GM18517 (cell line): ENCODE measurements at regions not wholly inside any gene's neighbourhood (a gene's known extent, or its start where the extent isn't known, plus 50 kb on each side); places are given as distances from the start of the nearest gene placed in this dataset.

Source experiments
- ATAC-seq: cut with Tn5 transposase; IDR thresholded peaks from one replicate; pipeline ENCODE4 v1.9.1; 2021; ENCODE audit warnings: mild to moderate bottlenecking, moderate library complexity; ENCODE audit not compliant: unreplicated experiment

GRCh38 chr13:105142556-105142955, 1392.9 kb downstream of the EFNB2 start:
- ATAC-seq: no peak

DNA sequence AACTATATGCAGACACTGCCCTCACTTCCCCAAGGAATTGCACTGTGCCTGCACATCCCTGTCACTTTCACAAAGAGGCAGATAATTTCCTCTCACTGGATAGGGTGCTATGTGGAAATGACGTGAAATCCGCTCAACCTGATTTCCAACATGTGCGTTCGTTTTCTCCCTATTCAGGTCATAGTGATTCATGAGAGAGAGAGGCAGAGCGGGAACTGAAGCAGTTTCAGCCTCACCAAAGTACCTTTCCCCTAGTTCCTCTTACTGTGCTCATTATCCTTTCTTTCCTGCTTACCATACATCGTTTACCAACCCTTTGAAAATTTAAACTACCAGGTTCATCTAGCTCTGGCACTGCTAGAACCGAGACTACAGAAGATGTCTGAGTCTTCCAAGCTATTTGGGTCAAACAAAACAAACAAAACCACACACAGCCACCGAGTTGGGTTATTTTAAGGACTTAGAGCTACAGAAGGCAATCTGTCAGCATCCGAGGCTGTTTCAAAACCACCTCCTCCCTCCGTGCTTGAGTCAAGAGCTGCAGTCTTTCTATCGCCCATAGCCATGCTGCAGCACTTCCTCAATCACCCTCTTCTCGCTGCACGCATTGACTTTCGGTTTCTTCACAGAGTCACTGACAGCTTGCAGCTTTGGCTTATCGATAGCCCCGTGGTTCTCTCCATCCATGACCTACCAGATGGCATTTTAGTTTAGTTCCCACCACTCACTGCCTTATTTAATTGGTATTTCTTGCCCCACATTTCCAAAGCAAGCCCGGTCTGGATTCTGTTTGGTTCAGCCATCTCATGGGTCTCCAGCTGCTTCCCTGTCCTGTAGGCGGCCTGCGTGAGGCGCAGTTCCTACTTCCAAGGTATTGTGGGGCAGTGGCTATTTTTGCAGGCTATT, 1395.8 kb downstream of the EFNB2 start:
- peak; percentile 97 for ATAC-seq

DNA sequence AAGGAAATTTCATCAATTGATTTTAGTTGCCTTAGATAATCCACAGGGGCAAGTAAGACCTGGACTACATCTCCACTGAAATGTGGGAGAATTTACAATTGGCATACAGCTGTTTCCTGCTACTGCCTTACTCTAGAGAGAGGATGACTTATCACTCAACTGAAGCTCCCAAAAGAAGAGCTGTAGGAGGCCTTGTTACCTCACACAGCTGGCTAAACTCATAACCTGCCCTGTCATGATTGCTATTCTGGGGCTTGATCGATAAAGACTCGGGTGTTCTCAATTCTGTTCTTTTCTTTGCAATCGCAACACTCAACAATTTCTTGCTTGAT, 1396.4 kb downstream of the EFNB2 start:
- ATAC-seq: peak; percentile 24

DNA sequence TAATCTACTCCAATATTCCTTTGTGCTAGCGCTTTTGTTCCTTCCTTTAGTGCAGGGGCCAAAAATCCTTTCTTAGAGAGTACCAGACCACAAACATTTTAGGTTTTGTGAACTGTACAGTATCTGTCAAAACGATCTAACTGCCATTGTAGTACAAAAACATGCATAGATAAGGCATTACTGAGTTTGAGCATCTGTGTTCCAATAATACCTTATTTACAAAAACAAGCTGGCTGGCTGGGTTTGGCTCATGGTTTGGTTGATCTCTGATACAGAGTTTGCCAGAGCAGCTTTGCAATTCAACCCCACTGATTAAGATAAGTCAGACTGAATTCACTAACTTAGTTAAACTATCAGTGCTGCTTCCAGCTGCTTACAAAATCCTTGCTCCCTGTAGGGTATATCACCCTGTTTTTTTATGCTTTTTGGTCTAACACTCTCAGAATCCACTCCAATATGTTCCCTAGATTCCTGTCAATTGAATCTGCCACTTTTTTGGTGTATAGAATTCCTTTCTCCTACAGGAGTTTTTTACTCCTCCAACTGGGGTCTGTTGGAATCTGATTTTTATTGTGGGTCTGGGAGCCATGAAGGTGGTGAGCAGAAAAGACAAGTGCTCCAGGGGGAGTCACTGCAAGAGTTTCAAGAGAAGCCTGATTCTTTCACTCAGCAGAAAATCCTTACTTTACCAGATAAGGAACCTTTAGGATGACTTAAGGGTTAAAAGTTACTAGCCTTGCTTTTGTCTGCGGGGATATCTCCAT, 1399.4 kb downstream of the EFNB2 start:
- ATAC-seq: no peak

DNA sequence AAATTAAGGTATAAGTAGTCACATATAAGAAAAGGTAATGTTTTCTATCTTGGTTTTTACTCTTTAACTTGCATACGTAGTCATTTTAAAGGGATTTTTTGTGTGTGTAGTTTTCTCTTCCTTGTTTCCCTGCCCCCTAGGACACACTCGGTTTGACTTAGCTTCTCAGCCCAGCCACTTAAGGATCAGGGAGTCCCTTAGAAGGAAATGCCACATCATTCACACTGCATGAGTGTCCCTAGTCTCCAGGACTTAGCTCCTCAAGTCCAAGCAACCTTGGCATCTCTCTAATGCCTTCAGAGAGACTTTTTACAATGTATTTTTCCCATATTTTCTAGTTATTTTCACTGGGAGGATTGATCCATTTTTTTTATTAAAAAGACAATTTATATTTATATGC, 1407.7 kb downstream of the EFNB2 start:
- ATAC-seq: no peak

GRCh38 chr13:105121221-105121620, 1414.2 kb downstream of the EFNB2 start:
- no peak for ATAC-seq

DNA sequence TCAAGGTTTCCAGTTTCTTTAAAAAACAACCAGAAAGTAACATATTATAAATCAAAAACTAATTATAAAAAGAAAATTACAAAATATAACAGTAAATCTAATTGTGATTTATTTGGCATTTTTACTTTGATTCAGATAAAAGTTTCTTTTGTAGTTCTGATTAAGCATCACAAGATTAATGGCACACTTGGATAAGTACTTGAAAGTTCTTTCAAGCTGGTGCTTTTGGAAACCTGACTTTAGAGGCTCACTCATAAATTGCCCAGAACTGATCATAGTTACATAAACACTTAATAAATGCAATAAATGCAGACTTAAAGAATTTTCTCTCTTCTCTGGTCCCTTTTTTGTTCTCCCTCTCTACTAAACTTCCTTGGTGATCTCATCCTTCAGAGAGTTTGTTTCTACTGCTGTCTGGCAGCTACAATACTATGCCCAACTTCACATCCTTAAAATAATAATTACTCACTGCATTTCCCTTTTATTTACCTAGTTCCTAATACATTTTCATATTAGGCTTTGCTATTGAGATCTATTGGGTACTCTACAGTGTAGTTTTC, 1417.0 kb downstream of the EFNB2 start:
- no peak for ATAC-seq

DNA sequence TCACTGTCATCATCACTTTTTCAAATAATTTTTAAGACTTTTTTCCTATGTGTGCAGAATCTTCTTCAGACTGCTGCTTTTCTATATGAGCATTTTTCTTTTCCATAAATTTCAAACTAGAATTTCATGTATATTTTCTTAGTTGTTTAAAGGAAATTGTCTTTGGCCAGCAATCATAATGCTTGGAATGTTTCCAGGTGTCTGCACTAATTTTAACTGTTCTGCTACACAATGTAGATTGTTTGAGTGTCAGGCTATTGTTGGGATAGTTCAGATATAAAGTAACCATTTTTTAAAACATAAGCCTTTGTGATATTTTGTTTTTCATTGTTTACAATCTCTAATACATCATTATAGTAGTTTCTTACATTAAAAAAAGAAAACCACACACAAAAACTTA, 1418.5 kb downstream of the EFNB2 start:
- no peak for ATAC-seq

- no peak for ATAC-seq
Measured at GRCh38 chr13:105112561-105112960, 1422.9 kb downstream of the EFNB2 start.

GRCh38 chr13:105107781-105108180, 1427.7 kb downstream of the EFNB2 start:
- ATAC-seq: no peak

DNA sequence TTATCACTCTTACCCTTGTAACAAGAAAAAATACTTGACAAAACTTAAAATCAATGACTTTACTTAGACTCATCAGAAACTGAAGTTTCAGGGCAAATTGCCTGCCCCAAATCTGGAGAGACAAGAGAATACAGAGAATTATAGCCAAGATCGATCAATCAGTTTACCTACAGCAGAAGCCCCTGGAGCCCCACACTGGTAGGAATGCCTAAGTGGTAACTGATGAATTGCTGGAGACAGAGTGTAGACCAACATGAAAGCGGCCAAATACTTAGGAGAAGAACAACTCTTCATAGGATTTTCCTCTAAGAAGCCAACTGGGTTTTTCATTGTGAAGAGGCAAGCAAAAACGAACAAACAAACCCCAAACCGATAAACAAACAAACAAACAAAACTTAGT, 1430.0 kb downstream of the EFNB2 start:
- ATAC-seq: no peak

DNA sequence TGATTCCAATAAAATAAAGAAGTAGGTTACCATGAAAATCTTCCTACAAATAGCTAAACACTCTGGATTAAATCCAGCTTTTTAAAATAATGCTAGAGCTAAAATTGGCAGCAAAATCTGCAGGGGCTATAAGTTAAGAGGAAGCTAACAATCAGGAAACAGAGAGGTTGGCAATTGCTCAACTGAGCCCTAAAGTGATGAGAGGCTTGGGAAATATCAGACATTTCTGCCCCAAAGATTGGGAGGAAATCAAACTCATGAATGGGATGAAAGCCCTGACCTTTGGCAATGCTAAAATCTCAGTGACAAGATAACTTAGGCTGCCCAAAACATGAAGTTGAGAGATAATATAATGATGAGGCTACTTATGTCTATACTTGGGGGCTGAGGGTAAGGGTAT, 1437.9 kb downstream of the EFNB2 start:
- ATAC-seq: no peak

DNA sequence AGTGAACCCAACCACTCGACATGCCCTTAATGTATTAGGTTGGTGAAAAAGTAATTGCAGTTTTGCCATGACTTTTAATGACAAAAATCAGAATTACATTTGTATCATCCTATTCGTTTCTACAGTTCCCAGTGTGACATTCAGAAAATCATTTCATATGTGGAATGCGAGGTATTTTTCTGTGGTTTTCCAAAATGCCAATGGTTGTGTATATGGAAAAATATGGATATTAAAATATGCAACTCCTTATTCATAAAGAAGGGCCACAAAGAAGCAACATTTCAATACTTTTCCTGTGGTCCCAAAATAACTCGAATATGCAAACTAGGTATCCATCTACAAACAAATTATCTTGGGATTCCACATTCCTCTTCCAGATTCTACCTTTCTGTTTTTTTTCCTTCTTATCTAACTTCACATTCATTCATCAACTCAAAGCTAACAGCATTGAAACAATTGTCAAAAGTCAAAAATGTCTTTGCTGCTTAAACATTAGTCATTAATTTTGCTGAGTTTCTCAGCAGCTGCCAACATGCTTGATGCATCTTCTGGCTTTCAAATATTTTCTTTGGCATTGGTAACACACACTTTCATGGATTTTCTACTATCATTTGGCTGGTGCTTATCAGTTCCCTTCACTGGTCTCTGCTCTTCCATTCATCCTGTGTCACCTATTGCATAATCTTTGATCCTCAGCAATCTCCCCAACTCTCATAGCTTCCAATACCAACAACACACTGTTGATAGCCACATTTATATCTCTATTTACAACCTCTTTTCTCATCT, 1445.4 kb downstream of the EFNB2 start:
- no peak for ATAC-seq

- no peak for ATAC-seq
Measured at GRCh38 chr13:105087945-105088344, 1447.5 kb downstream of the EFNB2 start.

DNA sequence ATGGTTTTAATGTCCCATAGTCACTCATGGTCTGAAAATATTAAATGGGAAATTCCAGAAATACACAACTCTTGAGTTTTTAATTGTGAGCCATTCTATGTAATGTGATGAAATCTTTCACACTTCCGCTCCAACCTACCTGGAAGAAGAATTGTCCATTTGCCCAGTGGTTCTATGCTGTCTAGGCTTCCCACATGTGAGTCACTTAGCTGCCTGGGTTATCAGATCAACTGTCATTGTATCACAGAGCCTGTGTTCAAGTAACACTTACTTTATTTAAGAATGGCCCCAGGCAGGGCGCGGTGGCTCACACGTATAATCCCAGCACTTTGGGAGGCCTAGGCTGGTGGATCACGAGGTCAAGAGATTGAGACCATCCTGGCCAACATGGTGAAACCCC, 1450.5 kb downstream of the EFNB2 start:
- ATAC-seq: no peak

DNA sequence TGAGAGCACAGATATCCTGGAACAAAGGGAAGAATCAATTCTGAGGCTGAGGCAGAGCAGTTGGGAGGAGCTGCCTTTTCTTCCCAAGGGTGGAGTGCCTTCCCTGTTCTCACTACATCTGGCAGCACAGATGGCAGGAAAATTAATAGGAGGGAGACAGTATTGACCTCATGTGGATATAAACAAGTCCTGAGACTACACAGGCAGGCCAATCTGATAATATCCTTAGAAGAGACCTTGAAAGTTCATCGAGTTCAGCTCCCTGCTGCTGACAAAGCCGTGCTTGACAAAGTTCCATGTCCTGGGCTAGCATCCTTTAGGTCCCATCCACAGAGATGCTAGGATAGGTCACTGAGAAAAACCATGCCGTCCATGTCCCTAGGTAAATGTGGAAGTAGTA, 1451.5 kb downstream of the EFNB2 start:
- no peak for ATAC-seq

DNA sequence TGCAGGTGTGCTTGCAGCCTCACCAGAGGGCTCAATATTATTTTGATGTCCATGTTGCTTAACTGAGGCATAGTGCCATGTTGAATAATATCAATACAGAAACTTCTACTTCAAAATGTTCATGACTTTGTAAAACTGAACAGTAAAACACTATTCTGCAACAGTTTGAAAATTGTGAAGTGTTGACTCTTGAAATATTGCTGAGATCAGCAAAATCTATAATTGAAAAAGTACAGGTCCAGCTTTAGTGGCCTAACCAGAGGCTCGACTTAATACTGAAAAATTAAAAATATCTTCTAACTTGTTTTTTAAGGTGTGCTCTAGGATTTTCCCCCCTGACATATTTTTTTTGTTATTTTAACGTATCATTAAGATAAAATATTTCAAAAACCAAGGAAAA, 1460.7 kb downstream of the EFNB2 start:
- no peak for ATAC-seq

DNA sequence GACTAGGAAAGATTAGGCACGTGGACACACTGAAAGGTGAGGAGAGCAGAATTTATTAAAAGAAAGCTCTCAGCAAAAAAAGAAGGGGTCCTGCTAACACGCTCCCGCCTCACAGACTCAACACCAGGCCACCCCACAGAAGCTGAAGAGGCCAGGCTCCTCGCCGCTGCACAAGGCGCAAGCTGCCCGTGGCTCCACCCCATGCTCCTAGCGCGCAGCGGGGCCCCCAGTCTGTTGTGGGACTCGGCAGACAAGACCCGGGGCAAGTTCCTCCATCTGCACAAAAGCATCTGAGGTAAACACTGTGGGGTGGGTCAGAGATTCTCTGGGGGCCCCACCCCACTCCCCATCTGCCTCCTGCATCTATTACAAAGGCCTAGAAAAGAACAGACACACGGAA, 1462.4 kb downstream of the EFNB2 start:
- ATAC-seq: no peak

GRCh38 chr13:105070452-105070851, 1465.0 kb downstream of the EFNB2 start:
- no peak for ATAC-seq

- ATAC-seq: no peak
Measured at GRCh38 chr13:105069106-105069505, 1466.4 kb downstream of the EFNB2 start.

- no peak for ATAC-seq
Measured at GRCh38 chr13:105063676-105064075, 1471.8 kb downstream of the EFNB2 start.
